Stimulated activated effector memory CD8-positive, alpha-beta T cell treated with anti-CD3 and anti-CD28 coated beads, Interleukin-12 subunit alpha, Interleukin-12 subunit beta, amount 100 ng/mL, for 72 hours (primary cell): ENCODE measurements at regions not wholly inside any gene's neighbourhood (a gene's known extent, or its start where the extent isn't known, plus 50 kb on each side); places are given as distances from the start of the nearest gene placed in this dataset.

ENCODE experiments used
- ATAC-seq: fragments of 150-1000 bp; cut with Tn5 transposase; 2 replicates; pipeline ENCODE4 v1.10.0; 2021
- DNase-seq, 2 donors: peaks; one replicate each; pipeline ENCODE4 v3.0.0; 2021 to 2022; ENCODE audit warnings: low spot score in 2 of 2
- H3K27ac Mint-ChIP-seq: one replicate; pipeline ENCODE4 v1.8.0; 2022; ENCODE audit warnings: mild to moderate bottlenecking, mixed read lengths
- H3K36me3 Mint-ChIP-seq: one replicate; pipeline ENCODE4 v1.8.0; 2022; ENCODE audit warnings: mild to moderate bottlenecking, mixed read lengths
- H3K4me1 Mint-ChIP-seq: one replicate; pipeline ENCODE4 v1.8.0; 2022; ENCODE audit warnings: mixed read lengths
- H3K4me3 Mint-ChIP-seq: one replicate; pipeline ENCODE4 v1.8.0; 2022; ENCODE audit warnings: mild to moderate bottlenecking, mixed read lengths
- H3K9me3 Mint-ChIP-seq: one replicate; pipeline ENCODE4 v1.8.0; 2022; ENCODE audit warnings: mixed read lengths

DNA sequence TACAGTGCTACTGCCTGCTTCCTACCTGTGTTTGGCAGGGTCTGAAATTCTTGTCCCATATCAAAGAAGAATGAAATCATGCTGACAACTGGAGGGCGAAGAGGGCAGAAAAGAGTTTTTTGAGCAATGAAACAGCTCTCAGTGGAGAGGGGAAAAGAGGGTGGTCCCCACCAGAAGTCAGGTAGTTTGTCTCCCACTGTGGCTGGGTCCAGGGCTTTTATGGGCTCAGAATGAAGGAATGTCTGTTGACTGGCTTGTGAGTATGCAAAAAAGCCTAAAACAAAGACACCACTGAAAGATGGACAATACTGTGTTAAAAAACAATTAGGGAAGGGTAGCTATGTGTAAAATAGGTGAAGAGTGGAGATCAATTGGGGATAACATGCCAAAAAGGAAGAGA lies 115.0 kb downstream of the ADAM29 start:
- no peak overlapping the region for H3K27ac Mint-ChIP-seq
- ATAC-seq (no peak), DNase-seq (no peak)
- H3K9me3 Mint-ChIP-seq = peaks cover 10% of the 10 kb centered on the region
- no peaks in the 10 kb centered on the region for H3K4me1 Mint-ChIP-seq
- H3K4me3 Mint-ChIP-seq = no peak overlapping the region
- H3K36me3 Mint-ChIP-seq = no peaks in the 10 kb centered on the region

DNA sequence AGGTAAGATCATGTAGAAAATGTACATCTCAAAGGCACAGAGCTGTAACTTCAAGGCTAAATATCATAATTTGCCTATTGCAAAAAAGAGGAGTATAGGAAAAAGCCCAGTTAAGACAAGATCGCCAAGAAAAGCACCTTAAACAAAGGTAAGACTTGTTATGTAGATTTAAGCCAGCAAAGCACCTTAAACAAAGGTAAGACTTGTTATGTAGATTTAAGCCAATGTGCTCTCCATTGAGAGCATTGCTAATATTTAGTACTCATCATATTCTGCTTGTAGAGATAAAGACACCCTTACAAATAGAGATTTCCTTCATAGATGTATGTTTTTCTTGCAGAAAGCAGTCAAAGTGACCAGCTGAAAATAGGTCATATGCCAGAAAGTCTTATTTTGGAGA lies 115.8 kb downstream of the ADAM29 start:
- ATAC-seq (no peak), DNase-seq (no peak)
- Mint-ChIP-seq H3K27ac (no peak overlapping the region), H3K36me3 (no peaks in the 10 kb centered on the region), H3K4me1 (no peaks in the 10 kb centered on the region), H3K9me3 (peaks cover 7% of the 10 kb centered on the region), H3K4me3 (no peak overlapping the region)

DNA sequence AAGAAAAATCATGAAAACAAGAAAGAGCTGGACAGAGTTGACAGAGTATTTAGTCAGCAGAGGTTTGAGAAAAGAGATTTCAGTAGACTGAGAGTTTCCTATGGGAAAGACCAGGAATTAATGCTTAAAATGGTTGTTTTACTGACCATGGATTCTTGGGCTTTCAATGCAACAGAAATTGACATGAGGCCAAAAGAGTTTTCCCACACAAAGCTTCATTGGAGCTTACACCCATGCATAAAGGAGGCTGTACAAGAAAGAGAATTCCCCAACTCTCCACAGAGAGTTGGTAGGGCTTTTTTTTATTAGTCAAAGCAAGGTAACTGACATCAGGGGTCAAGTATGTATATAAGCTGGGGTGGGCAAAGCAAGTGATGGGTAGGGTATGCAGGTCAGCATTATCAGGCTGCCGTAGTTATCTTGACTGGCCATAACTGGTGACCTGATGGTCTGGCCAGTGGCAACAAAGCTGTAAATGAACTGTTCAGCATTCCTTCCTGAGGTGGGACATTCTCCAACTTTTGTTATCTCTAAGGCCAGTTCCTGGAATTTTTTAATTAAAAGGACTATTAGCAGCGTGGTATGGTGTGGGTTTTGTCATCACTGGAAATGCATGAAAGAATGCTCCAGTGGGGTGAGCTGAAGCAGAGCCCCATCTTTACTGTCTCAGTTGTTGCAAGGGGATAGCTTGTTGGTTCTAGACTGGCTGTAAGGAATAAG lies 117.0 kb downstream of the ADAM29 start:
- Mint-ChIP-seq H3K36me3 (no peaks in the 10 kb centered on the region), H3K27ac (no peak overlapping the region), H3K9me3 (peaks cover 5% of the 10 kb centered on the region), H3K4me3 (no peak overlapping the region), H3K4me1 (no peaks in the 10 kb centered on the region)
- no peak for DNase-seq
- no peak for ATAC-seq

DNA sequence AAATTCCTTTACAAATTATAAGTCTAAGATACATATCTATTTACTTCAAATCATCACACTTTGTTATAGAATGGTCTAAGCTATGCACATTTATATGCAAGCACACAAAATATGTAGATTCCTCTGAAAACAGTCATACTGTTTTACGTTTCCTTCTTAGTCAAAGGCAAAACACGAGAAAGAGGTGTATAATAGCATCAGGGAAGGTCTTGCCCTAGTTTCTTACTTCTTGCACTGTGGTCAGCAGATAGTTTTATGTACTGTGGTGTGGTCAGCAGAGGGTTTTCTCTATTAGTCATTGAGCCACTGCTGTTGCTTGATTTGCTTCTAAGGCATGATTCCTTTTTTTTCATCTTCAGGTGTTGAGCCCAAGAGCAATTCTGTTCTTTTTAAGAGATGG lies 117.7 kb downstream of the ADAM29 start:
- Mint-ChIP-seq H3K36me3 (no peaks in the 10 kb centered on the region), H3K27ac (no peak overlapping the region), H3K9me3 (peaks cover 4% of the 10 kb centered on the region), H3K4me3 (no peak overlapping the region), H3K4me1 (no peaks in the 10 kb centered on the region)
- ATAC-seq (no peak), DNase-seq (no peak)

DNA sequence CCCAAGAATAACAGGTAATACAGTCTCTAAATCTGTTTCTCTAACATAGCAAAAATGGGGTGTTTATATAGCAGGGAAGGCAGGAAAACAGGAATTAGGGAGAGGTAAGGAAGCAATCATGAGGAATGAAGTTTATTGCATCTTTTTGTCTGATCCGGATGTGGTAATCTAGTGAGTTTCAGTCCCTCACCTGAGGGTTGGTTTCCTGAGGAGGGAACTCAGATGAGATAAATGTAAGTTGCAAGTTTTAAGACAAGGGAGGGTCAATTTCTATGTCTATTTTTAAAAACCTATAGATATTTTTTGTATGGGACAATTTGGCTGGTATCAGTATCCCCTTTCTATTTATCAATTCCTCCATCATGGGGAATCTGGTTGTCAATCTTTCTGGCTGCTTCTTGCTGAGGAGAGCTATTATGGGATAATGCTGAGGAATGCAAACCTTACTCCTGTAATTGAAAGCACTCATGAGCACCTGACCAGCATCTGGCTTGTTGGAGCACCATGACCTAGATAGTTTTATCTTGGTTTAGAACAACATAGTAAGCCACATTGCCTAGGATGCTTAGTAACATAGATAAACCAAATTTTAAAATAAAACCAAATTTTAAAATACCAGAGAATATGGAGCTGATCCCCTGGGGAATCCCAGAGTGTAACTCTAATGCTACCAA lies 130.1 kb downstream of the ADAM29 start:
- peaks cover 1% of the 10 kb centered on the region for H3K9me3 Mint-ChIP-seq
- H3K4me1 Mint-ChIP-seq = no peaks in the 10 kb centered on the region
- no peak for DNase-seq
- no peak overlapping the region for H3K4me3 Mint-ChIP-seq
- no peaks in the 10 kb centered on the region for H3K36me3 Mint-ChIP-seq
- H3K27ac Mint-ChIP-seq = no peak overlapping the region
- ATAC-seq = no peak

DNA sequence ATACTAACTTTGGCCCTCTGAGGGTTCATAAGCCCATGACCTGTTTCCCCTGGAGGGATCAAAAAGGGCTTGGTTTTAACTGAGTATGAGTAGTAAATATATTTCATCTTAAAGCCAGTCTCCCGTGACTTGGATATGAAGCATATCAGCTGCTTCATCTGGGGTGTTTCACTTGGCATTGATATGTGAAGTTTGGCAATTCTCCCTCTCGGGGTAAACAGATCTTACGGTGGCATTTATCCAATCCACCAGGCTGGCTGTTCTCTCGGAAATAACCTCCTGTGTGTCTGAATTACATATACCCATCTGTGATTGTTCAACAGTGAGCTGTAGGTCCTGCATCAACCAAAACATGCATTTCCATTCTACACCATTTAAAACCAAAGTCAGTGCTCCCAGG lies 130.7 kb downstream of the ADAM29 start:
- no peaks in the 10 kb centered on the region for H3K36me3 Mint-ChIP-seq
- H3K4me3 Mint-ChIP-seq = no peak overlapping the region
- no peaks in the 10 kb centered on the region for H3K9me3 Mint-ChIP-seq
- H3K4me1 Mint-ChIP-seq = no peaks in the 10 kb centered on the region
- H3K27ac Mint-ChIP-seq = no peak overlapping the region
- DNase-seq (no peak), ATAC-seq (no peak)

DNA sequence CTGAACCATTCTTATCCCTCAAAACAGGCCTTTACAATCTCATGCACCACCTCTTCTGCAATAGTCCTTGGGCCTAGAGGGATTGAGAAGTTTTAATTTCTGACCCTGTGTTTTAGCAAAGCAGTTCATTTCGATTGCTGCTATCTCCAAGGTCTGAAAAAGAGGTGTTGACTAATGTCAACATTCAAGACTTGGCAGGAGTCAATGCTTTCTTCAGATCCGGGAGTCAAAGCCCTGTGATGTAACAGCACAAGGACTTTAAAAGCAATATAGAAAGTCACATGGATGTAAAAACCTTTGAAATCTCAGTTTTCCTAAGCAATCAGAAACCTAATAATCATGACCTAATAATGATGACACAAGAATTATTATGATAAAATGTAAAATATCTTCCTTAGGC lies 133.8 kb downstream of the ADAM29 start:
- Mint-ChIP-seq H3K36me3 (no peaks in the 10 kb centered on the region), H3K4me3 (no peak overlapping the region), H3K9me3 (peaks cover 5% of the 10 kb centered on the region), H3K27ac (no peak overlapping the region), H3K4me1 (no peaks in the 10 kb centered on the region)
- ATAC-seq (no peak), DNase-seq (no peak)

DNA sequence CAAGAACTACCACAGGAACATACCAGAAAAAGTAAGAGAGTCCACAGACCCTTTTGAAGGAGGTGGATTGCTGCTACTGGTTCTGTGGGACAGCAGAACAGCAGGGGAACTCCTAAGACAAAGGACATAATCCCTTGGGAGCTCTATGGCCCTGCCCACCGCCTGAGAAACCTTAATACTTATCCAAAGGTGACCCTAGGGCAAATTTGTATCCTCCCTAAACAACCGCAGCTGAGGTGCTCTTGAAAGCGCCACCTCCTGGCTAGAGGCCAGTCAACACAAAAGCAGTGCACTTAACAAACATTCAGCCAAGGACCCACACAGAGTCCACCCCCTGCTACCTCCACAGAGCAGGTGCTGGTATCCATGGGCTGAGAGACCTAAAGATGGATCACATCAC lies 136.8 kb downstream of the ADAM29 start:
- no peaks in the 10 kb centered on the region for H3K36me3 Mint-ChIP-seq
- no peaks in the 10 kb centered on the region for H3K4me1 Mint-ChIP-seq
- ATAC-seq (no peak), DNase-seq (no peak)
- H3K4me3 Mint-ChIP-seq = no peak overlapping the region
- peaks cover 12% of the 10 kb centered on the region for H3K9me3 Mint-ChIP-seq
- H3K27ac Mint-ChIP-seq = no peak overlapping the region

DNA sequence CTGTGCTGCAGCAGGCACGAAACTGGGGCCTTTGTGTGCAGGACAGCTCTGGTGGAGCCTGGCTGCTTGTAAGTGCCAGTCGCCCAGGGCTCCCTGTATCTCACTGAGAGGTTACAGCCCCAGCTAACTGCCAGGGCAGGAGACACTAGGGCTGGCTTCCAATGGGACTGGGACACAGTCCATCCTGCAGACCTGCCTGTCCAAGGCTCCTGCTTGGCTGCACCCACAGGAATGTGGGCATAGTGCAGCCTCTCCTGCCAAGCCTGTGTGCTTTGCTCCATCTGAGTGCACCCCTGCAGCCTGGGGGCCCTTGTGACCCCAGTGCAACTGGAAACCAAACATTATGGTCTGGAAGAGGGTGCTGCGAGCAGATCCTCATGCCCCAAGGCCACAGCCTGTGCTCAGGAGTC lies 144.0 kb downstream of the ADAM29 start:
- H3K27ac Mint-ChIP-seq = no peak overlapping the region
- H3K9me3 Mint-ChIP-seq = peaks cover 24% of the 10 kb centered on the region
- no peak for DNase-seq
- ATAC-seq = peak; percentile 47
- H3K4me3 Mint-ChIP-seq = no peak overlapping the region
- no peaks in the 10 kb centered on the region for H3K36me3 Mint-ChIP-seq
- H3K4me1 Mint-ChIP-seq = no peaks in the 10 kb centered on the region

DNA sequence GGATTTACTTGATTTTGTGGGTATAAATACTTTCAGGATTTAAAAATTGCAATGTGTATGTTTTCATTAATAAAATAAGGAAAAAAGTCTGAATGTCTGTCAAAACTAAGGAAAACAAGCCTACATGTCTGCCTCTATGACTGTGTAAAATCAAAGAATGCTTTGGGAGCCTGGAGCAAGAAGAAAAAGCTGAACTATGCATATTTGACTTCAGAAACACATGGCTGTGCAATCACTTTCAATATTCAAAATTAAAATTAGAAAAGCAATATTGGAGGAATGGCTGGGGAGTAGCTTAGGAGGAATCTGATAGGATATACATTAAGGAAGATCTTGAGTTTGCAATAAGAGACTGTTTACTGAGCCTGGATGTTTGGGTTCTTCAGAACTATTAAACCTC lies 147.1 kb downstream of the ADAM29 start:
- no peak for DNase-seq
- Mint-ChIP-seq H3K36me3 (no peaks in the 10 kb centered on the region), H3K4me3 (no peak overlapping the region), H3K9me3 (peaks cover 22% of the 10 kb centered on the region), H3K27ac (no peak overlapping the region), H3K4me1 (no peaks in the 10 kb centered on the region)
- no peak for ATAC-seq

DNA sequence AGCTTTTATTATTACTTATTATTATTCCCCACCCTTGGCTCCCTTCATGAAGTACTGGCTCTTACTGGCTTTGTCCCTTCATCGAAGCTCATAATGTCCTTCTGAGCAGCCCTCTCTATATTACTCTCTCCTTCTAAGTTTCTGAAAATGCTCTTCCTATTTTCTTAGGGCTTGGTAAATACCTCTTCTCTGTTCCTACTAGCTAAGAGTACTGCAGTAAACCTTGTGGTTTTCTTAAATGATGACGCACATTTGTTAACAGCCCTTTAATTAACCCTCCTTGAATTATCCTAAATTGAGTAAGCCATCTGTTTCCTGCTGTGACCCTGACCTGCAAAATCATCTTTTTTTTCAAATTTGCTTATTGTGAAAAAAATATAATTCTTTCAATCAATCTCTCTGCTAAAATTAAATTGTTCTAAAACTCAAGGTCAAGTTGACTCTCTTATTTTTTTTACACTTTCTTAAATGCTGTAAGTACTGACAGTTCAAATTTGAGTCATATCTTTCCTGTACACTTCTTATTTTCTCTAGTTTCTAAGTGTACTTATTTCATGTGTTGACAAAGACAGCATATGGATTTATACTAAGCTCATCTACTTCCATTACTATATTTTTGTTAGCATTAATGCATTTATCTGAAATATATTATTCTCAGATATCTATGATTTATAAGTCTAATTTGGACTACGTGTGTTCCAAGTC lies 148.9 kb downstream of the ADAM29 start:
- H3K36me3 Mint-ChIP-seq = no peaks in the 10 kb centered on the region
- H3K27ac Mint-ChIP-seq = no peak overlapping the region
- no peak overlapping the region for H3K4me3 Mint-ChIP-seq
- H3K4me1 Mint-ChIP-seq = no peaks in the 10 kb centered on the region
- ATAC-seq (no peak), DNase-seq (no peak)
- peaks cover 27% of the 10 kb centered on the region for H3K9me3 Mint-ChIP-seq

DNA sequence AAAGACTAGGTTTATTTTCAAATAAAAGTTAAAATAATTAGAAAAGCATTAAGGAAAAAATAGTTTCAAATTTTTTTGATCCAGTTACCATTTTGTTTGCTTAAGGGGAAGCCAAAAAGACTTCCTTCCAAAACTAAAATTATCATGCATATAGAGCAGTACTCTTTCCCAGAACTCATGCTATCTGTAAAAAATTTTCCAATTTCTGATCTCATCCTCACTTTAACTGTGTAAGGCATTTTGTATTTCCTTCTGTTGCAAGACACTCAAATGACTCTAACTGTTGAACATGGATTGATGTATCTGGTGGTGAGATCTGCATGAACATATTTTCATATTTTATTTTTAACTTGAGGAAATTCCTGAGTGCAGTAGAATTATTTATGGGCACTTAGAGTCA lies 150.1 kb downstream of the ADAM29 start:
- Mint-ChIP-seq H3K27ac (no peak overlapping the region), H3K9me3 (peaks cover 27% of the 10 kb centered on the region), H3K36me3 (no peaks in the 10 kb centered on the region), H3K4me1 (no peaks in the 10 kb centered on the region), H3K4me3 (no peak overlapping the region)
- DNase-seq (no peak), ATAC-seq (no peak)

DNA sequence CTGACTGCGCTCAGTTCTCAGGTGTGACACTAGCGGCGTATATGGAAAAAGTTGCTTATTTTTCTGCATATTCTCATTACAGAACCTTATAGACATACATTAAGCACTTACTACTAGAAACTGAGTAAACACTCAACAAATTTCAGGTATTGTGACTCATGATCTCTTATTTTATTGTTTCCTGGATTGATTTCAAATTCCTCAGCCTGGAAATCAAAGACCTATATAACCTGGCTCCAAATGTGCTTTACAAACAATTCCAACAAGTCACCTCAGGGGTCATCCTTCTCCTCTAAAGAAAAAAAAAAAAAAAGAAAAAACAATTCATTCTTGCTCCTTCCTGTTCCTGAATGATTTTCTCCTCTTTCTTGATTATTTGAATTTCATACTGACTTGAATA lies 152.3 kb downstream of the ADAM29 start:
- Mint-ChIP-seq H3K36me3 (no peaks in the 10 kb centered on the region), H3K9me3 (peaks cover 22% of the 10 kb centered on the region), H3K27ac (no peak overlapping the region), H3K4me1 (no peaks in the 10 kb centered on the region), H3K4me3 (no peak overlapping the region)
- ATAC-seq (no peak), DNase-seq (no peak)

DNA sequence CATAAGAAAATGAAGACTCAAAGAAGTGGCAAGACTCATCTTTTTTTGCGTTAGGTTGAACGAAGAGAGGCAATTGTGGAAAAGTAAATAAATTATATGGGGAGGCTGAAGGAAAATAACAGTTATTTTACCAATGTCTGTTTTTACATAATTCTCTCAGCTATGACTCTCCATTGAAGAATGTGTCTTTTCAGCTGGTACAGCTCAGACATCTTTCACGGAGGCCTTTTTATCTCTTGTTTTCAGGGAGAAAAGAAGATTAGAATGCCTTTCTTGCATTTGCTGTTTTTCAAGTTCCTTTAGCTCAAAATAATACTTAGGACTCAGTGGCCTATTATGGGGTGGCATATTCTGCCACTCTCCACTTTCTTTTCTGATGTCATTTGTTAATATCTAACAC lies 153.0 kb downstream of the ADAM29 start:
- no peak overlapping the region for H3K4me3 Mint-ChIP-seq
- ATAC-seq (no peak), DNase-seq (no peak)
- peaks cover 20% of the 10 kb centered on the region for H3K9me3 Mint-ChIP-seq
- no peaks in the 10 kb centered on the region for H3K4me1 Mint-ChIP-seq
- H3K36me3 Mint-ChIP-seq = no peaks in the 10 kb centered on the region
- no peak overlapping the region for H3K27ac Mint-ChIP-seq

DNA sequence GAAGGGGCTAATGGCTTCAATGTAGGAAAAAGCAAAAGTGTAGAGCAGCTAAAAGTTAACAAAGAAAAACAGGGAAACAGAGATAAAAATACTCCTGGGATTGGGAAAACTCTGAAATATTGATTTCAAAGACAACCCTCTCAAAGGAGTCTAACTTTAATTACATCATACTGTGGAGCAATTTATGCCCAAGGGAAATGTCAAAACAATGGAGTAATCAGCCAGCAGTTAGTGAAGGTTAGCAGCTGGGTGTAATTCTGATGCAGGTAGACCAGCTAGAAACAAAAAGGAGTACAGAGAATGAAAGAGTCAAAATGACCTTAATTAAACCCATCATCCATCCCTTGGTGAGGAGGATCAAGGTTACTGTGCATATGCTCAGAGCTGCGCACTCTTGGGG lies 169.0 kb downstream of the ADAM29 start:
- Mint-ChIP-seq H3K27ac (no peak overlapping the region), H3K4me3 (no peak overlapping the region), H3K4me1 (no peaks in the 10 kb centered on the region), H3K36me3 (no peaks in the 10 kb centered on the region), H3K9me3 (peaks cover 4% of the 10 kb centered on the region)
- DNase-seq = no peak
- no peak for ATAC-seq

DNA sequence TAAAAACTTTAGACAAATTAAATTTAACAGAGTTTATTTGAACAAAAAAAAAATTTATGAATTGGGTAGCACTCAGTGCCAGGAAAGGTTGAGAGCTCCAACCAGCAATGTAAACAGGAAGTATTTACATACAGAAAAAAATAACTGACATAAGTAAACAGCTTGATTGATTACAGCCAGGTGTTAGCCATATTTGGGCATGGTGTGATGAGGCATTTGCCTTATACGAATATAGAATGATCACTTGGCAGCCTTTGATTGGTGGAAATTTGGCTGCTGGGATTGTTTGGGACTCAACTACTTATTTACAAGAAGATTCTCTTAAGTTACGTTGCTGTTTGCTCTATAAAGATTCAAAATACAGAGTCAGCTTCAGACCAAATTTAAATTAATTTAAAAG lies 172.0 kb downstream of the ADAM29 start:
- Mint-ChIP-seq H3K27ac (no peak overlapping the region), H3K36me3 (no peaks in the 10 kb centered on the region), H3K4me3 (no peak overlapping the region), H3K9me3 (peaks cover 4% of the 10 kb centered on the region), H3K4me1 (no peaks in the 10 kb centered on the region)
- DNase-seq (no peak), ATAC-seq (no peak)
